Lung (tissue), 11 donors: ENCODE measurements at regions not wholly inside any gene's neighbourhood (a gene's known extent, or its start where the extent isn't known, plus 50 kb on each side); places are given as distances from the start of the nearest gene placed in this dataset.

Experiments
- ATAC-seq: fragments of 200-7000 bp; cut with Tn5 transposase; one replicate; pipeline ENCODE4 v1.9.1; 2020; ENCODE audit warnings: moderate number of reproducible peaks; ENCODE audit not compliant: insufficient read depth, low FRiP score
- DNase-seq, 3 donors: peaks; one replicate each; pipeline ENCODE4 v3.0.0-alpha.2; 2013 to 2017
- H3K27ac ChIP-seq, 2 donors: one replicate each; pipeline ENCODE4 v1.5.1; 2013; ENCODE audit warnings: mild to moderate bottlenecking in 2 of 2, moderate library complexity in 2 of 2, control low read depth in 1 of 2, inconsistent platforms in 1 of 2, low read depth in 1 of 2, low read length in 1 of 2
- H3K27me3 ChIP-seq, 3 donors: one replicate each; pipeline ENCODE4 v1.5.1; 2013; ENCODE audit warnings: low read length in 2 of 3; ENCODE audit not compliant: control insufficient read depth in 3 of 3, insufficient read depth in 3 of 3
- H3K36me3 ChIP-seq, 4 donors: one replicate each; pipeline ENCODE4 v1.5.1; 2013; ENCODE audit warnings: low read length in 4 of 4, mild to moderate bottlenecking in 1 of 4, moderate library complexity in 1 of 4; ENCODE audit not compliant: control insufficient read depth in 4 of 4, insufficient read depth in 4 of 4
- H3K4me1 ChIP-seq, 5 donors: one replicate each; pipeline ENCODE4 v1.5.1; 2013; ENCODE audit warnings: low read length in 5 of 5, mild to moderate bottlenecking in 2 of 5, moderate library complexity in 1 of 5; ENCODE audit not compliant: control insufficient read depth in 5 of 5, insufficient read depth in 5 of 5
- H3K4me3 ChIP-seq: one replicate; pipeline ENCODE4 v1.5.1; 2013; ENCODE audit warnings: mild to moderate bottlenecking, control low read depth, moderate library complexity
- H3K9ac ChIP-seq, 2 donors: one replicate each; pipeline ENCODE4 v1.5.1; 2013; ENCODE audit warnings: low read length in 2 of 2, control low read depth in 1 of 2; ENCODE audit not compliant: insufficient read depth in 1 of 2
- H3K9me3 ChIP-seq, 4 donors: one replicate each; pipeline ENCODE4 v1.5.1; 2013; ENCODE audit warnings: low read length in 3 of 4, mild to moderate bottlenecking in 1 of 4, moderate library complexity in 1 of 4; ENCODE audit not compliant: control insufficient read depth in 4 of 4, insufficient read depth in 3 of 4
- CTCF ChIP-seq: IDR thresholded peaks from 2 replicates; pipeline ENCODE4 v1.5.1; 2012; ENCODE audit warnings: mild to moderate bottlenecking; ENCODE audit errors: control extremely low read depth, extremely low read depth
- whole genome bisulfite sequencing, 2 donors: extraction: QIAGEN DNeasy Blood & Tissue Kit; methylation state at CpG; one replicate each; pipeline ENCODE4 v1.1.7; 2013; 5-methylcytosine and 5-hydroxymethylcytosine counted together
- donor health status: control.
- donor health status: control.
- donor health status: Bipolar disorder and iron deficiency.
- donor health status: healthy.
- donor health status: DM: yes; HTN: yes; CAD: no.

GRCh38 chr15:36497901-36498300 lies 81.5 kb upstream of the CDIN1 start:
- no peaks in the 10 kb centered on the region for H3K27me3 ChIP-seq
- no peaks in the 10 kb centered on the region for H3K9me3 ChIP-seq
- TF ChIP-seq CTCF = no peak
- no peak overlapping the region for H3K9ac ChIP-seq
- H3K4me1 ChIP-seq = peaks cover 0 to 32% (median 4%) of the 10 kb centered on the region in 5 donors
- WGBS, 2 donors = 51 to 67% methylated on average over 4 of the region's 4 CpGs
- no peak overlapping the region for H3K27ac ChIP-seq
- ATAC-seq (no peak), DNase-seq (no peak)
- H3K4me3 ChIP-seq = no peak overlapping the region
- H3K36me3 ChIP-seq = no peaks in the 10 kb centered on the region

GRCh38 chr15:36498401-36498800 lies 81.0 kb upstream of the CDIN1 start:
- no peak overlapping the region for H3K27ac ChIP-seq
- 78 to 82% methylated on average over 4 of the region's 4 CpGs for WGBS, 2 donors
- no peak overlapping the region for H3K9ac ChIP-seq
- H3K4me3 ChIP-seq = no peak overlapping the region
- DNase-seq = no peak
- no peaks in the 10 kb centered on the region for H3K9me3 ChIP-seq
- no peaks in the 10 kb centered on the region for H3K36me3 ChIP-seq
- H3K27me3 ChIP-seq = no peaks in the 10 kb centered on the region
- no peak for ATAC-seq
- peaks cover 0 to 36% (median 4%) of the 10 kb centered on the region in 5 donors for H3K4me1 ChIP-seq
- TF ChIP-seq CTCF = no peak

- no peak for TF ChIP-seq CTCF
- Histone ChIP-seq H3K9me3 (no peaks in the 10 kb centered on the region), H3K4me1 (peaks cover 0 to 36% (median 4%) of the 10 kb centered on the region in 5 donors), H3K9ac (no peak overlapping the region), H3K27me3 (no peaks in the 10 kb centered on the region), H3K4me3 (no peak overlapping the region), H3K27ac (no peak overlapping the region), H3K36me3 (no peaks in the 10 kb centered on the region)
- 72 to 77% methylated on average over 2 of the region's 2 CpGs for WGBS, 2 donors
- ATAC-seq (no peak), DNase-seq (no peak)
Observed at GRCh38 chr15:36498916-36499315, 80.5 kb upstream of the CDIN1 start.
